Mesendoderm (in vitro differentiated cells): ENCODE measurements at regions not wholly inside any gene's neighbourhood (a gene's known extent, or its start where the extent isn't known, plus 50 kb on each side); places are given as distances from the start of the nearest gene placed in this dataset.

Experiments used
- DNase-seq: peaks from one replicate; pipeline ENCODE4 v3.0.0; 2013
- H2AK5ac ChIP-seq: 2 replicates; pipeline ENCODE4 v1.6.1; 2013; ENCODE audit warnings: low read length, inconsistent platforms
- H2BK120ac ChIP-seq: 2 replicates; pipeline ENCODE4 v1.6.1; 2013; ENCODE audit warnings: low read depth, mild to moderate bottlenecking, low read length, moderate library complexity, mixed read lengths
- H2BK15ac ChIP-seq: replicated peaks from 2 replicates; pipeline ENCODE4 v1.6.1; 2013; ENCODE audit warnings: low read depth, mild to moderate bottlenecking, moderate library complexity
- H2BK5ac ChIP-seq: 2 replicates; pipeline ENCODE4 v1.6.1; 2013; ENCODE audit warnings: low read length, inconsistent platforms
- H3K18ac ChIP-seq: 2 replicates; pipeline ENCODE4 v1.6.1; 2013; ENCODE audit warnings: mild to moderate bottlenecking, low read length, mixed read lengths
- H3K23ac ChIP-seq: one replicate; pipeline ENCODE4 v1.6.1; 2013; ENCODE audit warnings: low read length
- H3K27ac ChIP-seq: 2 replicates; pipeline ENCODE4 v1.5.1; 2013; ENCODE audit warnings: low read depth, mild to moderate bottlenecking, inconsistent platforms, low read length, moderate library complexity
- H3K27me3 ChIP-seq: 2 replicates; pipeline ENCODE4 v1.6.1; 2013; ENCODE audit warnings: low read length, control low read depth, mild to moderate bottlenecking, inconsistent platforms; ENCODE audit not compliant: insufficient read depth, poor library complexity
- H3K36me3 ChIP-seq: 2 replicates; pipeline ENCODE4 v1.6.1; 2013; ENCODE audit warnings: low read length, inconsistent platforms; ENCODE audit not compliant: control insufficient read depth, insufficient read depth
- H3K4ac ChIP-seq: one replicate; pipeline ENCODE4 v1.6.1; 2013; ENCODE audit warnings: low read depth, mild to moderate bottlenecking, low read length, moderate library complexity
- H3K4me1 ChIP-seq: 2 replicates; pipeline ENCODE4 v1.6.1; 2013; ENCODE audit warnings: low read depth, low read length, inconsistent platforms; ENCODE audit not compliant: control insufficient read depth
- H3K4me2 ChIP-seq: 2 replicates; pipeline ENCODE4 v1.6.1; 2013; ENCODE audit warnings: low read length
- H3K4me3 ChIP-seq: 2 replicates; pipeline ENCODE4 v1.5.1; 2013; ENCODE audit warnings: mild to moderate bottlenecking, low read length
- H3K56ac ChIP-seq: one replicate; pipeline ENCODE4 v1.6.1; 2013; ENCODE audit warnings: low read length
- H3K79me1 ChIP-seq: 2 replicates; pipeline ENCODE4 v1.6.1; 2013; ENCODE audit warnings: low read length, inconsistent platforms
- H3K79me2 ChIP-seq: 2 replicates; pipeline ENCODE4 v1.6.1; 2013; ENCODE audit warnings: mild to moderate bottlenecking, low read length; ENCODE audit not compliant: control insufficient read depth, insufficient read depth
- H3K9ac ChIP-seq: 2 replicates; pipeline ENCODE4 v1.6.1; 2013; ENCODE audit warnings: low read length, inconsistent platforms
- H4K5ac ChIP-seq: one replicate; pipeline ENCODE4 v1.6.1; 2013; ENCODE audit warnings: low read length
- H4K8ac ChIP-seq: one replicate; pipeline ENCODE4 v1.6.1; 2013; ENCODE audit warnings: low read depth, mild to moderate bottlenecking, control low read depth, low read length, moderate library complexity
- WGBS: extraction: QIAGEN DNeasy Blood & Tissue Kit; methylation state at CpG from one replicate; pipeline ENCODE4 v1.1.7; 2013; ENCODE audit warnings: low lambda C conversion rate, missing lambda C conversion rate; ENCODE audit not compliant: insufficient coverage; ENCODE audit errors: extremely low coverage; 5-methylcytosine and 5-hydroxymethylcytosine counted together

DNA sequence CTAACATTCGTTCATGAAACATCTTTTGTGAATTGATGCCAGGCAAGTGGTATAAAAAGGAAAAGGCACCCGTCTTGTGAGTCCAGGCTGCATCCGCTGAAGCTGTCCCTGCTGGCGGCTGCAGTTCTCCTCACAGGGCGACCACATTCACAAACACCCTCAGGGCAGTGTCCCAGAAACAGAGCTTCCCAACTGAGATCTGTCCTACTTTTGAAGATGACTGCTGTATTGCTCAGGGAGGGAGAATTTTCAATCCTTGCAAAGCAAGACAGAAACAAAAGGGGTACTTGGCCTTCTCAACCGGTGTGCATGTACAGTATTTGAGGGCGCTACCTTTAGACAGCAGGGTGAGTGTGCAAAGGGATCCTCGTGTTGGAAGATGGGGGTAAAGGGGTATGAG is 316.1 kb downstream of the GADD45G start:
- no peak overlapping the region for H3K9ac ChIP-seq
- H3K4me3 ChIP-seq: no peak overlapping the region
- no peak for DNase-seq
- H3K79me2 ChIP-seq: no peaks in the 10 kb centered on the region
- no peaks in the 10 kb centered on the region for H3K36me3 ChIP-seq
- no peaks in the 10 kb centered on the region for H3K27me3 ChIP-seq
- H2BK5ac ChIP-seq: no peak overlapping the region
- no peak overlapping the region for H2BK120ac ChIP-seq
- no CpG with 5 or more reads among the region's 8 CpGs for WGBS
- H3K4me1 ChIP-seq: peaks cover 6% of the 10 kb centered on the region
- H3K79me1 ChIP-seq: no peaks in the 10 kb centered on the region
- no peak overlapping the region for H2BK15ac ChIP-seq
- no peak overlapping the region for H3K4me2 ChIP-seq
- no peak overlapping the region for H3K27ac ChIP-seq
- no peak overlapping the region for H3K23ac ChIP-seq
- H3K56ac ChIP-seq: peak overlapping the region; percentile 17
- H3K4ac ChIP-seq: no peak overlapping the region
- H4K5ac ChIP-seq: no peak overlapping the region
- no peak overlapping the region for H2AK5ac ChIP-seq
- no peak overlapping the region for H4K8ac ChIP-seq
- H3K18ac ChIP-seq: no peak overlapping the region

DNA sequence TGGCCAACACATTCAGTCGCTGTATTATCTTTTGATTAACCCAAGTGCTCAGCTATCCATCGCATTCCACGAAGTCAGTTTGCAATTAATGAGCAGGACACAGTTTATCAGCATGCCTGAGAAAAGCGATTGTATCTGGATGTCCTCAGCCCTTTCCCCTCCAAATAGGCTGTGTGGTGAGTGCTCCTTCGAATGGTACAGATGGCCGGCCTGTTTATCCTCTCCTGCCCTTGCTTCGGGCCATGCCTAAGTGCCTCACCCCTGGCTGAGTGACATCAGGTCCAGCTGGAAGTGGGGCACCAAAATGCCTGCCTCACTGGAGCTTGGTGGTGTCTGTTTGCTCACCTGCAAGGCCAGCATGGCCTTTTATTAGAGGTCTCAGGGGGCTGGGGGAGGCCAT is 317.3 kb downstream of the GADD45G start:
- Histone ChIP-seq H3K56ac (no peak overlapping the region), H3K9ac (no peak overlapping the region), H2BK120ac (no peak overlapping the region), H2AK5ac (no peak overlapping the region), H3K36me3 (no peaks in the 10 kb centered on the region), H3K4ac (no peak overlapping the region), H3K18ac (no peak overlapping the region), H3K27me3 (no peaks in the 10 kb centered on the region), H3K79me2 (no peaks in the 10 kb centered on the region), H3K23ac (no peak overlapping the region), H4K5ac (no peak overlapping the region), H3K27ac (no peak overlapping the region), H4K8ac (no peak overlapping the region), H2BK5ac (no peak overlapping the region), H3K4me1 (peaks cover 4% of the 10 kb centered on the region), H2BK15ac (no peak overlapping the region), H3K4me3 (no peak overlapping the region), H3K79me1 (no peaks in the 10 kb centered on the region), H3K4me2 (no peak overlapping the region)
- DNase-seq: no peak
- WGBS: no CpG with 5 or more reads among the region's 7 CpGs

DNA sequence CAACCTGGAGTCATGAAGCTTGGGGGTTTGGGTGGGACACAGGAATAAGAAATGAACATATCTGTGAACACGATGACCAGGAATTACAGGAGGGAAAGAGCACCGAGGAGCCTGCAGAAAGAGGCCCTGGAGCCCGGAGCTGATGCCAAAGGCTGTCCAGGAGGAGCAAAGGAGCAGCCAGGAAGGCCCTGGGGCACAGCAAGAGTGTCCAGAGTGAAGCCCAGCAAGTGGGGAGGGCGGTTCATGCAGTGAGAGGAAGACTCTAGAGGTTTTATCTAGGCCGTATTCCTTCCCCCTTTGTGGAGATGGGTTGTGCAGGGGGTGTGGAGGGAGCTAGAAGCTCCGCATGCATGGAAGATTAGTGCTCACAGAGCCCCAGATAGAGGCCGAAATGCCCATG is 318.4 kb downstream of the GADD45G start:
- Histone ChIP-seq H3K27me3 (no peaks in the 10 kb centered on the region), H2AK5ac (no peak overlapping the region), H4K8ac (no peak overlapping the region), H3K18ac (no peak overlapping the region), H2BK15ac (no peak overlapping the region), H3K4me2 (no peak overlapping the region), H3K9ac (no peak overlapping the region), H3K79me2 (no peaks in the 10 kb centered on the region), H3K4ac (no peak overlapping the region), H3K79me1 (no peaks in the 10 kb centered on the region), H3K23ac (no peak overlapping the region), H3K56ac (no peak overlapping the region), H3K36me3 (no peaks in the 10 kb centered on the region), H3K4me3 (no peak overlapping the region), H3K4me1 (peaks cover 4% of the 10 kb centered on the region), H3K27ac (no peak overlapping the region), H2BK5ac (no peak overlapping the region), H4K5ac (no peak overlapping the region), H2BK120ac (no peak overlapping the region)
- WGBS: no CpG with 5 or more reads among the region's 7 CpGs
- DNase-seq: no peak

DNA sequence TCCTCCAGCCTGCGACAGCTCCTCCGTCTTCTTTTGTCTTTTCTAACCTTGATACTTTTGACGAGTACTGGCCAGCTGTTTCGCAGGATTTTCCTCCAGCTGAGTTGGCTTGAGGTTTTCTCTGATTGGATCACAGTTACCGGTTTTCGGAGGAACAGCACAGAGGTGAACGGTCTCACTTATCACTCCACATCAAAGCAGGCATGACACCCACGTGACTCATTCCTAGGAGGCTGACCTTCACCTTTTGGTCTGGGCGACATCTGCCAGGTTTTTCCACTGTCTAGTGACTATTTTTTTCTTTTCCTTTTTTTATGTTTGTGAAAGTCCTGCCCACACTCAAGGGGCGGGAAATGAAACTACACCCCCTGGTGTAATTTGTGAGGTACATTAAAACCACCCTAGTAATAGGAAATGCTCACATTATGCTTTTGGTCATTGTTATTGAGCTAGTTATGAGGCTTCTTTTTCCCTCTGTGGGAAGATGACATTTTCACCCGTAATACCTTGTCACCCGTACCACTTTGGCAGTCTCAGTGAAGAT is 319.2 kb downstream of the GADD45G start:
- Histone ChIP-seq H3K79me1 (no peaks in the 10 kb centered on the region), H3K9ac (no peak overlapping the region), H2AK5ac (no peak overlapping the region), H2BK15ac (no peak overlapping the region), H3K4ac (no peak overlapping the region), H3K27ac (no peak overlapping the region), H3K27me3 (no peaks in the 10 kb centered on the region), H3K36me3 (no peaks in the 10 kb centered on the region), H3K79me2 (no peaks in the 10 kb centered on the region), H4K5ac (no peak overlapping the region), H3K4me1 (no peaks in the 10 kb centered on the region), H2BK5ac (no peak overlapping the region), H2BK120ac (no peak overlapping the region), H3K4me3 (no peak overlapping the region), H4K8ac (no peak overlapping the region), H3K56ac (no peak overlapping the region), H3K18ac (no peak overlapping the region), H3K4me2 (no peak overlapping the region), H3K23ac (no peak overlapping the region)
- peak; percentile 65 for DNase-seq
- WGBS: no CpG with 5 or more reads among the region's 12 CpGs

DNA sequence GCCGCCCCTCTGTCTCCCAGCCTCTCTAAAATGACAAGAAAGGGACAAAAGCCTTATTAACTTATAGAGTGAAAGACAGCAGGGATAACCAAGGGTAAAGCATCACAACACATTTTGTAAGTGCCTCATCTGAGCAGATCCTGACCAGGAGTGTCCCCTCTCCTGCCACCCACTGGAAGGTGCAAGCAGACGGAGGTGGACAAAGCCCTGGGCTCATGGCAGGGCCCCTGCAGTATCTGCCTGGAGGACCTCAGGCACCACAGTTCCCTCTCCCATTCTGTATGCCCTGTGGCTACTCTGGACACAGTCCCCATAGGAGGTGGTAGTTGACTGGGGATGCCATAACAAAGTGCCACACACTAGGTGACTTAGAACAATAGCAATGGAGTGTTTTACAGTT is 319.8 kb downstream of the GADD45G start:
- Histone ChIP-seq H3K27me3 (no peaks in the 10 kb centered on the region), H3K79me1 (no peaks in the 10 kb centered on the region), H2BK120ac (no peak overlapping the region), H4K8ac (no peak overlapping the region), H3K27ac (no peak overlapping the region), H3K18ac (no peak overlapping the region), H4K5ac (no peak overlapping the region), H3K4me2 (no peak overlapping the region), H3K79me2 (no peaks in the 10 kb centered on the region), H3K23ac (no peak overlapping the region), H2AK5ac (no peak overlapping the region), H3K4me1 (no peaks in the 10 kb centered on the region), H2BK5ac (no peak overlapping the region), H3K4me3 (no peak overlapping the region), H3K4ac (no peak overlapping the region), H2BK15ac (no peak overlapping the region), H3K56ac (no peak overlapping the region), H3K9ac (no peak overlapping the region), H3K36me3 (no peaks in the 10 kb centered on the region)
- no peak for DNase-seq
- WGBS: no CpG with 5 or more reads among the region's 2 CpGs

DNA sequence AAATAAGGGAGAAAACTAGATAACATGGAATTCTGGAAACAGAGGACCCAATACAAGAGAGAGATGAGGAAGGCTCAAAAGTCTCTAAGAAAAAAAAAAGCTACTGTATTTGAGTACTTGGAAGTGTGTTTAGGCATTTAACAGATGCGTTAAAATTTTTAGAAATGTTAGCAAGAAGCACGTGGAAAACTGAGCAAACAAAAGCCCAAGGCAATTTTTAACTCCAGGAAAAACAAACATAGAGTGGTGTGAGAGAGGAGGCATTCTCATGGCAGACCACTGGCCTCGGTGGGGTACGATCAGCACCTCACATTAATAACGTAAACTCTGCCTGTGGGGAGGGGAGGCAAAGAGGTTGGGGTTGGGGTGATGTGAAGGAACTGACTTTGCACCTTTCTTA is 321.4 kb downstream of the GADD45G start:
- WGBS: no CpG with 5 or more reads among the region's 5 CpGs
- Histone ChIP-seq H3K9ac (no peak overlapping the region), H3K4me2 (no peak overlapping the region), H3K27me3 (no peaks in the 10 kb centered on the region), H2BK5ac (no peak overlapping the region), H4K5ac (no peak overlapping the region), H3K18ac (no peak overlapping the region), H2BK120ac (no peak overlapping the region), H2AK5ac (no peak overlapping the region), H3K27ac (no peak overlapping the region), H3K4me3 (no peak overlapping the region), H3K79me1 (no peaks in the 10 kb centered on the region), H3K4ac (no peak overlapping the region), H3K56ac (no peak overlapping the region), H3K4me1 (no peaks in the 10 kb centered on the region), H3K23ac (no peak overlapping the region), H4K8ac (no peak overlapping the region), H3K36me3 (no peaks in the 10 kb centered on the region), H2BK15ac (no peak overlapping the region), H3K79me2 (no peaks in the 10 kb centered on the region)
- no peak for DNase-seq
